Colonic mucosa (tissue), 4 donors: ENCODE measurements at regions not wholly inside any gene's neighbourhood (a gene's known extent, or its start where the extent isn't known, plus 50 kb on each side); places are given as distances from the start of the nearest gene placed in this dataset.

Experiments
- DNase-seq: peaks from one replicate; pipeline ENCODE4 v3.0.0-alpha.2; 2020
- H3K27ac ChIP-seq: fragments of 200-600 bp; one replicate; pipeline ENCODE4 v1.8.0; 2021
- H3K27me3 ChIP-seq: fragments of 200-600 bp; one replicate; pipeline ENCODE4 v1.8.0; 2021
- H3K36me3 ChIP-seq: fragments of 200-600 bp; one replicate; pipeline ENCODE4 v1.8.0; 2021
- H3K4me1 ChIP-seq: fragments of 200-600 bp; one replicate; pipeline ENCODE4 v1.8.0; 2021; ENCODE audit warnings: mild to moderate bottlenecking
- H3K4me3 ChIP-seq: fragments of 200-600 bp; one replicate; pipeline ENCODE4 v1.8.0; 2021
- H3K9ac ChIP-seq, 2 donors: one replicate each; pipeline ENCODE4 v1.7.0; 2013; ENCODE audit warnings: control low read depth in 2 of 2, low read depth in 2 of 2, low read length in 2 of 2
- H3K9me3 ChIP-seq: fragments of 200-600 bp; one replicate; pipeline ENCODE4 v1.8.0; 2021
- CTCF ChIP-seq: fragments of 200-600 bp; IDR thresholded peaks from one replicate; pipeline ENCODE4 v1.8.0; 2022; ENCODE audit warnings: antibody characterized with exemption, mild to moderate bottlenecking
- intact Hi-C: fragments of 100-400 bp; cut with DNase I; formaldehyde crosslinking; loops from one replicate; pipeline ENCODE4 v1.14.1; 2022
- donor health status: healthy.
- donor health status: DM: no; HTN: no; CAD: no.
- donor health status: DM: no; HTN: no; CAD: no.

- Histone ChIP-seq H3K4me3 (no peak overlapping the region), H3K9ac (no peak overlapping the region), H3K27ac (no peak overlapping the region), H3K27me3 (no peaks in the 10 kb centered on the region), H3K9me3 (no peaks in the 10 kb centered on the region), H3K36me3 (no peaks in the 10 kb centered on the region), H3K4me1 (no peaks in the 10 kb centered on the region)
- intact Hi-C loops: no loop called here
- no peak for DNase-seq
- no peak for TF ChIP-seq CTCF
Measured at GRCh38 chr13:97520061-97520460, 86.1 kb downstream of the RAP2A start.

- H3K9me3 ChIP-seq: no peaks in the 10 kb centered on the region
- no peak for DNase-seq
- H3K9ac ChIP-seq: no peak overlapping the region
- no peak overlapping the region for H3K4me3 ChIP-seq
- no peaks in the 10 kb centered on the region for H3K27me3 ChIP-seq
- no peaks in the 10 kb centered on the region for H3K4me1 ChIP-seq
- TF ChIP-seq CTCF: no peak
- H3K27ac ChIP-seq: no peak overlapping the region
- intact Hi-C loops: no loop called here
- H3K36me3 ChIP-seq: no peaks in the 10 kb centered on the region
Measured at GRCh38 chr13:97520866-97521265, 86.9 kb downstream of the RAP2A start.

GRCh38 chr13:97521726-97522125 is 87.8 kb downstream of the RAP2A start:
- no peak for DNase-seq
- Histone ChIP-seq H3K4me1 (no peaks in the 10 kb centered on the region), H3K27me3 (no peaks in the 10 kb centered on the region), H3K9ac (no peak overlapping the region), H3K9me3 (no peaks in the 10 kb centered on the region), H3K4me3 (no peak overlapping the region), H3K27ac (no peak overlapping the region), H3K36me3 (no peaks in the 10 kb centered on the region)
- TF ChIP-seq CTCF: no peak
- intact Hi-C loops: no loop called here

GRCh38 chr13:97522243-97522642 is 88.3 kb downstream of the RAP2A start:
- Histone ChIP-seq H3K27ac (no peak overlapping the region), H3K4me3 (no peak overlapping the region), H3K4me1 (no peaks in the 10 kb centered on the region), H3K9me3 (no peaks in the 10 kb centered on the region), H3K27me3 (no peaks in the 10 kb centered on the region), H3K9ac (no peak overlapping the region), H3K36me3 (no peaks in the 10 kb centered on the region)
- no peak for DNase-seq
- intact Hi-C loops: no loop called here
- TF ChIP-seq CTCF: no peak

GRCh38 chr13:97526556-97526955 is 92.6 kb downstream of the RAP2A start:
- intact Hi-C loops: no loop called here
- no peak for TF ChIP-seq CTCF
- DNase-seq: no peak
- Histone ChIP-seq H3K27ac (no peak overlapping the region), H3K4me1 (no peaks in the 10 kb centered on the region), H3K9me3 (no peaks in the 10 kb centered on the region), H3K9ac (no peak overlapping the region), H3K36me3 (no peaks in the 10 kb centered on the region), H3K4me3 (no peak overlapping the region), H3K27me3 (no peaks in the 10 kb centered on the region)

GRCh38 chr13:97528518-97528917 is 94.5 kb downstream of the RAP2A start:
- Histone ChIP-seq H3K4me3 (no peak overlapping the region), H3K27me3 (no peaks in the 10 kb centered on the region), H3K36me3 (no peaks in the 10 kb centered on the region), H3K27ac (no peak overlapping the region), H3K4me1 (no peaks in the 10 kb centered on the region), H3K9me3 (no peaks in the 10 kb centered on the region), H3K9ac (no peak overlapping the region)
- DNase-seq: no peak
- no peak for TF ChIP-seq CTCF
- intact Hi-C loops: no loop called here
